Epithelial cell of proximal tubule (primary cell): ENCODE measurements at regions not wholly inside any gene's neighbourhood (a gene's known extent, or its start where the extent isn't known, plus 50 kb on each side); places are given as distances from the start of the nearest gene placed in this dataset.

Experiments
- DNase-seq: peaks from one replicate; pipeline ENCODE4 v3.0.0-alpha.2; 2011; ENCODE audit warnings: low read depth
- H3K4me3 ChIP-seq: 2 replicates; pipeline ENCODE4 v1.5.1; 2011; ENCODE audit warnings: low read depth, mild to moderate bottlenecking, low read length
- CTCF ChIP-seq: conservative IDR thresholded peaks from 2 replicates; pipeline ENCODE4 v1.5.1; 2012; ENCODE audit warnings: low read depth, mild to moderate bottlenecking, low read length

DNA sequence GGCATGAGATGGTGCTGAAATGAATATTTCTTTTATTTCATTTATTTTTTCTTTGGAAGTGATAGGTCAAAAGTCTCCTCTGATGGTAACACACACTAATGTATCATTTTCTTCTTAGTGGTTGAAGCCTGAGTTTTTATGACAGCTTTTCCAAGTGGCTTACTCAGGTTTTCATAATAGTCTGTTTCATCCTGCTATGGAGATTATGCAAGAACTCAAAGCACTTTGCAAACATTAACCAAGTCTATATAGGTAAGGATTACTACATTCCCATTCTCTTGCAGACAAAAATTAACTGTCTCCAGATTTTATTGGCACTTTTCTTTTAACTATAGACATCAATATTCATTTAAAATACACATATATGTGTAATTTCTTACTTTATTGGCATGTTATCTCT, 572.6 kb upstream of the GCFC2 start:
- no peak for TF ChIP-seq CTCF
- no peak for DNase-seq
- H3K4me3 ChIP-seq, result no peak overlapping the region

DNA sequence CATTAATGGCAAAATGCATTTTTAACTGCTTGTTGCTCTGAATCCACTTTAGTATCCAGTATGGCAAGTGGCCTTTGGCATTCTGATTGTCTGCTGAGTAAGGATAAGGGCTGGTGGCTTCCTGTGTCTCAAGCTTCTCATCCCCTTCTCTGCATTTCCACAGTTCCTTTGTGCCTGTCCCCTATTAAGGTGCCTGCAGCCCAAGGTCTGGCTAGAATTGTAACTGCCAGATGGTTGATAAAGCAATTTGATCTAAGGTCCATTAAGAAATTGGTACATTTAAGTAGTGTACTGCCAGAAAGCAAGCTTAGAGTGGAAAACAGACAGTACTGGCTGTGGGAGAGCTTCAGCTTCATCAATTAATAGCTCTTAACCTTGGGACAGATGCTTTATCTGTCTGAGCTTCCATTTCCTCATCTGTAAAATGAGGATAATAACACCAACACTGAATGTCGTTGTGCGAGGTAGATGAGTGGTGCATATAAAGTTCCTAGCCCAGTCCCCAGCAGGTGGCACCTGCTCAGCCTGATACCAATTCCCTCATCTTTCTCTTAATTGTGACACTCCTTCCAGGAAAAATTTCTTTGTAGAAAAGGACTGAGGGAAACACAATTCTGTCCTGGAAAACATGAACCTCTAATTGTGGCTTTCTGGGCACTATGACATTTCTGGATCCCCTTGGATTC, 570.6 kb upstream of the GCFC2 start:
- H3K4me3 ChIP-seq, result no peak overlapping the region
- DNase-seq, result no peak
- no peak for TF ChIP-seq CTCF

DNA sequence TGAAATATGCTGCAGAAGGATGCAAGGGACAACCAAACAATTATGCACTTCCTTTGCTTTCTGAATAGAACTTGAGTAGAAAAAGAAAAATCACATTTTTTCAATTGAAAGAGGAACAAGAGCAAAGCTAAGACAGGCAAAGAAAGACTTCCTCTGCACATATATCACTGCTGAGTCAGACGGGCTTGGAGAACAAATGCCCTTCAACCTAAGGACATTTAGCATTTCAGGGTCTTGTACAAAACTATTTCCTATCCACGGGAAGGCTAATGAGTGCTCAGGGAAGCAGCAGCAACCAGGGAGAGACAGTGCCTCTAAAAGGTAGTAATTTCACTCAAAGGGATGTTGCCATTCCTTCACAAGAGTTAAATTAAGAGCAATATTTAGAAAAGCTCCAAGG, 570.0 kb upstream of the GCFC2 start:
- no peak for DNase-seq
- no peak overlapping the region for H3K4me3 ChIP-seq
- no peak for TF ChIP-seq CTCF

DNA sequence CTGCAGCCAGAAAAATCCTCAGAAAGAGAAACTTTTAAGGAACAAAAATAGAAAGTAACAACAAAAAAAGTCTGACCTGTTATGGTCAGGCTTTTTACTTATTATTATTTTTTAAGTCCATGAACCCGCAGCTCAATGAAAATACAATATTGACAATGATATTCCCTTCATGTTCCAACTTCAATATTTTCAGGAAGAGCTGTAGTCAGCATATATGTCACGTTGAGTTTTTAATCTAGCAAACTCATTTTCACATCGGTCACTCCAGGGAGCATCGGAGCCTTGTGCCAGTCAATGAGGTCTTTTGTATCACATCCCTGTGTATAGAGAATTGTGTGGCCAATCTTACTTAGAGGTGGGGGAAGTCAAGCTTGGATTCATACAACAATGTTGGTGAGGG, 568.4 kb upstream of the GCFC2 start:
- TF ChIP-seq CTCF, result no peak
- DNase-seq, result no peak

GRCh38 chr2:76275788-76276187, 565.1 kb upstream of the GCFC2 start:
- no peak overlapping the region for H3K4me3 ChIP-seq
- no peak for TF ChIP-seq CTCF
- DNase-seq, result no peak

More for the DNA sequence above, 568.4 kb upstream of the GCFC2 start:
- H3K4me3 ChIP-seq, result no peak overlapping the region

DNA sequence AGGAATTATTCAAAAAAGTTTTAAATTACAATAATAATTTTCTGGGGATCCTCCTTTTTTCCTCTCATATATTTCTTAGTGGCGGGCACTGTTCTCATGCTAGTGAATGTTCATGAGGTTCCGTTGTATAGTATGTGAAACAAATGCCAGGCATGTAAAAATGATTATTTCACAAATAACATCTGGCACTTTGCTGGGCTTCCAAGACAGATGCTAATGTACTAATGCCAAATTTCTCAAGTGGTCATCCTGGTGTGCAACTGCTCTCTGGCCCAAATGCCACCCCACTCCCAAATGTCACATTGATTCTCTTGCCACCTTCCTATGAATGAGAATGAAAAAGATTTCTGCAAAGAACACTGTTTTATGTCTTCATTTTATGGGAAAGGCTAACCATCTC, 564.0 kb upstream of the GCFC2 start:
- no peak overlapping the region for H3K4me3 ChIP-seq
- DNase-seq, result no peak
- TF ChIP-seq CTCF, result no peak

- TF ChIP-seq CTCF, result no peak
- H3K4me3 ChIP-seq, result no peak overlapping the region
- DNase-seq, result no peak
These were observed 563.4 kb upstream of the GCFC2 start for GRCh38 chr2:76274160-76274559.
